Activated B cell treated with CpG ODN at 0.5 μM for 24 hours (primary cell): ENCODE measurements at regions not wholly inside any gene's neighbourhood (a gene's known extent, or its start where the extent isn't known, plus 50 kb on each side); places are given as distances from the start of the nearest gene placed in this dataset.

Experiments
- ATAC-seq: fragments of 200-7000 bp; cut with Tn5 transposase; one replicate; pipeline ENCODE4 v1.10.0; 2021; ENCODE audit warnings: low read depth, mild to moderate bottlenecking, moderate library complexity
- CTCF ChIA-PET: fragments of 350-600 bp; sonication (Branson Sonifier 250); formaldehyde crosslinking; loops from one replicate; lab custom pipeline; 2021; ENCODE audit warnings: antibody characterized with exemption; lab: Charles Lee
- POLR2A ChIA-PET: fragments of 350-600 bp; sonication (Branson Sonifier 250); formaldehyde crosslinking; loops from one replicate; lab custom pipeline; 2021; ENCODE audit warnings: antibody characterized with exemption; lab: Charles Lee
- DNase-seq: peaks from one replicate; pipeline ENCODE4 v3.0.0; 2022
- H3K27ac Mint-ChIP-seq: one replicate; pipeline ENCODE4 v1.8.0; 2020; ENCODE audit warnings: mixed read lengths
- H3K27me3 Mint-ChIP-seq: one replicate; pipeline ENCODE4 v1.8.0; 2021; ENCODE audit warnings: mixed read lengths
- H3K36me3 Mint-ChIP-seq: one replicate; pipeline ENCODE4 v1.8.0; 2021; ENCODE audit warnings: low read depth, mixed read lengths
- H3K4me1 Mint-ChIP-seq: one replicate; pipeline ENCODE4 v1.8.0; 2021; ENCODE audit warnings: mixed read lengths
- H3K4me3 Mint-ChIP-seq: one replicate; pipeline ENCODE4 v1.8.0; 2020; ENCODE audit warnings: mild to moderate bottlenecking, mixed read lengths
- H3K9me3 Mint-ChIP-seq: one replicate; pipeline ENCODE4 v1.8.0; 2020; ENCODE audit warnings: mixed read lengths
- CTCF ChIP-seq: fragments of 200-600 bp; IDR thresholded peaks from one replicate; pipeline ENCODE4 v1.8.0; 2022; ENCODE audit warnings: antibody characterized with exemption, mild to moderate bottlenecking
- intact Hi-C: fragments of 100-400 bp; cut with micrococcal nuclease; formaldehyde crosslinking; loops from one replicate; pipeline ENCODE4 v1.15.1; 2024

GRCh38 chr1:244211559-244211944 is 160.5 kb downstream of the ZBTB18 start:
- Mint-ChIP-seq H3K4me3 (no peak overlapping the region), H3K27ac (no peak overlapping the region), H3K27me3 (no peaks in the 10 kb centered on the region), H3K9me3 (no peaks in the 10 kb centered on the region), H3K4me1 (peaks cover 11% of the 10 kb centered on the region), H3K36me3 (no peaks in the 10 kb centered on the region)
- DNase-seq (no peak), ATAC-seq (no peak)
- no peak for TF ChIP-seq CTCF
- intact Hi-C loops = loop anchor here (2.0 kb wide), 1 partner anchor 165 kb away; no protein-coding TSS in a partner anchor
- ChIA-PET POLR2A (no interaction called here), CTCF (interaction anchor here (0.7 kb wide), 1 partner anchor 51 kb away, joined by 3 read pairs; no protein-coding TSS in a partner anchor)

GRCh38 chr1:244212219-244212618 is 161.1 kb downstream of the ZBTB18 start:
- ChIA-PET CTCF (interaction anchor here (0.7 kb wide), 1 partner anchor 51 kb away, joined by 3 read pairs; no protein-coding TSS in a partner anchor), POLR2A (no interaction called here)
- Mint-ChIP-seq H3K9me3 (no peaks in the 10 kb centered on the region), H3K27ac (no peak overlapping the region), H3K4me1 (peaks cover 11% of the 10 kb centered on the region), H3K36me3 (no peaks in the 10 kb centered on the region), H3K27me3 (no peaks in the 10 kb centered on the region), H3K4me3 (no peak overlapping the region)
- no peak for ATAC-seq
- TF ChIP-seq CTCF = no peak
- no peak for DNase-seq
- intact Hi-C loops = no loop called here

- ATAC-seq (no peak), DNase-seq (no peak)
- Mint-ChIP-seq H3K9me3 (no peaks in the 10 kb centered on the region), H3K27ac (no peak overlapping the region), H3K4me3 (no peak overlapping the region), H3K4me1 (peaks cover 11% of the 10 kb centered on the region), H3K27me3 (peaks cover 7% of the 10 kb centered on the region), H3K36me3 (no peaks in the 10 kb centered on the region)
- TF ChIP-seq CTCF = no peak
- ChIA-PET POLR2A (no interaction called here), CTCF (no interaction called here)
- intact Hi-C loops = no loop called here
Observed at GRCh38 chr1:244212797-244213475, 161.9 kb downstream of the ZBTB18 start.

GRCh38 chr1:244214009-244214967 is 163.2 kb downstream of the ZBTB18 start:
- ATAC-seq (no peak), DNase-seq (no peak)
- Mint-ChIP-seq H3K36me3 (no peaks in the 10 kb centered on the region), H3K27ac (no peak overlapping the region), H3K4me3 (no peak overlapping the region), H3K27me3 (peaks cover 8% of the 10 kb centered on the region), H3K9me3 (no peaks in the 10 kb centered on the region), H3K4me1 (peaks cover 8% of the 10 kb centered on the region)
- intact Hi-C loops = no loop called here
- CTCF ChIA-PET = no interaction called here
- TF ChIP-seq CTCF = no peak
- POLR2A ChIA-PET = no interaction called here

- no peak for DNase-seq
- TF ChIP-seq CTCF = no peak
- H3K4me3 Mint-ChIP-seq = no peak overlapping the region
- H3K36me3 Mint-ChIP-seq = no peaks in the 10 kb centered on the region
- no peaks in the 10 kb centered on the region for H3K9me3 Mint-ChIP-seq
- no peaks in the 10 kb centered on the region for H3K4me1 Mint-ChIP-seq
- peaks cover 13% of the 10 kb centered on the region for H3K27me3 Mint-ChIP-seq
- POLR2A ChIA-PET = no interaction called here
- no peak overlapping the region for H3K27ac Mint-ChIP-seq
- intact Hi-C loops = no loop called here
- CTCF ChIA-PET = no interaction called here
- ATAC-seq = no peak
Observed at GRCh38 chr1:244216836-244217235, 165.8 kb downstream of the ZBTB18 start.
